CD1c-positive myeloid dendritic cell (primary cell): ENCODE measurements at regions not wholly inside any gene's neighbourhood (a gene's known extent, or its start where the extent isn't known, plus 50 kb on each side); places are given as distances from the start of the nearest gene placed in this dataset.

Experiments used
- DNase-seq: peaks from one replicate; pipeline ENCODE4 v3.0.0-alpha.2; 2016; ENCODE audit errors: extremely low spot score

GRCh38 chr7:47043304-47043703 is 538.6 kb downstream of the TNS3 start:
- no peak for DNase-seq

- no peak for DNase-seq
Observed at GRCh38 chr7:47042669-47043068, 539.2 kb downstream of the TNS3 start.

GRCh38 chr7:47040795-47041347 is 541.0 kb downstream of the TNS3 start:
- no peak for DNase-seq

GRCh38 chr7:47039904-47040303 is 542.0 kb downstream of the TNS3 start:
- DNase-seq = no peak

GRCh38 chr7:47039089-47039648 is 542.7 kb downstream of the TNS3 start:
- DNase-seq = no peak

GRCh38 chr7:47038621-47039020 is 543.3 kb downstream of the TNS3 start:
- DNase-seq = no peak

GRCh38 chr7:47037607-47038006 is 544.3 kb downstream of the TNS3 start:
- no peak for DNase-seq

- no peak for DNase-seq
Observed at GRCh38 chr7:47036909-47037308, 545.0 kb downstream of the TNS3 start.

GRCh38 chr7:47035522-47035921 is 546.4 kb downstream of the TNS3 start:
- DNase-seq = no peak

GRCh38 chr7:47034180-47034579 is 547.7 kb downstream of the TNS3 start:
- DNase-seq = no peak

GRCh38 chr7:47032536-47032908 is 549.4 kb downstream of the TNS3 start:
- DNase-seq = no peak

- no peak for DNase-seq
Observed at GRCh38 chr7:47031786-47032535, 550.0 kb downstream of the TNS3 start.

- no peak for DNase-seq
Observed at GRCh38 chr7:47028284-47028683, 553.6 kb downstream of the TNS3 start.

GRCh38 chr7:47027695-47028240 is 554.1 kb downstream of the TNS3 start:
- no peak for DNase-seq

GRCh38 chr7:47026780-47027361 is 555.0 kb downstream of the TNS3 start:
- no peak for DNase-seq

- DNase-seq = no peak
Observed at GRCh38 chr7:47024991-47025390, 556.9 kb downstream of the TNS3 start.

- no peak for DNase-seq
Observed at GRCh38 chr7:47008461-47008860, 573.5 kb downstream of the TNS3 start.

- DNase-seq = no peak
Observed at GRCh38 chr7:47007471-47007870, 574.4 kb downstream of the TNS3 start.

- DNase-seq = no peak
Observed at GRCh38 chr7:47000561-47000960, 581.4 kb downstream of the TNS3 start.

GRCh38 chr7:46999866-47000265 is 582.0 kb downstream of the TNS3 start:
- no peak for DNase-seq

- DNase-seq = no peak
Observed at GRCh38 chr7:46996972-46997371, 584.9 kb downstream of the TNS3 start.

GRCh38 chr7:46993396-46993795 is 588.5 kb downstream of the TNS3 start:
- no peak for DNase-seq

- no peak for DNase-seq
Observed at GRCh38 chr7:46990761-46991160, 591.1 kb downstream of the TNS3 start.
